ENCODE measurements at regions not wholly inside any gene's neighbourhood (a gene's known extent, or its start where the extent isn't known, plus 50 kb on each side); places are given as distances from the start of the nearest gene placed in this dataset.

DNA sequence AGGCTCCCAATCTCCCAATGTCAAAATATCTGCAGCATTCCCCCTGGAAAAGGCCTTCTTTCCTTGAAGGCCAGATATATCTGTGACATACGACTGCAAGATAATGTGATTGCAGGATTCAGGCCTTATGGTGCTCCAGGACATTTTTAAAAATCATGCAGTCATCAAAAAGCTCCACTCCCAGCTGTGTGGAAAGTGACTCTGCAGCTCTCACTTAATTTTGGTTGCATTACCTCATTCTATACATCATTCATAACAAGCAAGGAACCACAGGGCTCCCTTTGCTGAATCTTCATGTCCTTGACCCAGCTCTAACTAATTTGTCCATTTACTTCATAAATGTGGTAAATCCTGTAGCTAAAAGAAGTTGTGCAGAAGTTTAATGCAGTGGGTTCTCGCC, 386.2 kb upstream of the SLC30A5 start:
- H3K4me3 ChIP-seq: no peak overlapping the region
- no peaks in the 10 kb centered on the region for H3K9me3 ChIP-seq (ENCODE audit: low read depth)
- no peaks in the 10 kb centered on the region for H3K36me3 ChIP-seq
- H3K27me3 ChIP-seq: no peaks in the 10 kb centered on the region
- DNase-seq (ENCODE audit: low read depth in 1 of 2, low spot score in 1 of 2): no peak
- H3K27ac ChIP-seq: no peak overlapping the region
- TF ChIP-seq, protein P1, sequence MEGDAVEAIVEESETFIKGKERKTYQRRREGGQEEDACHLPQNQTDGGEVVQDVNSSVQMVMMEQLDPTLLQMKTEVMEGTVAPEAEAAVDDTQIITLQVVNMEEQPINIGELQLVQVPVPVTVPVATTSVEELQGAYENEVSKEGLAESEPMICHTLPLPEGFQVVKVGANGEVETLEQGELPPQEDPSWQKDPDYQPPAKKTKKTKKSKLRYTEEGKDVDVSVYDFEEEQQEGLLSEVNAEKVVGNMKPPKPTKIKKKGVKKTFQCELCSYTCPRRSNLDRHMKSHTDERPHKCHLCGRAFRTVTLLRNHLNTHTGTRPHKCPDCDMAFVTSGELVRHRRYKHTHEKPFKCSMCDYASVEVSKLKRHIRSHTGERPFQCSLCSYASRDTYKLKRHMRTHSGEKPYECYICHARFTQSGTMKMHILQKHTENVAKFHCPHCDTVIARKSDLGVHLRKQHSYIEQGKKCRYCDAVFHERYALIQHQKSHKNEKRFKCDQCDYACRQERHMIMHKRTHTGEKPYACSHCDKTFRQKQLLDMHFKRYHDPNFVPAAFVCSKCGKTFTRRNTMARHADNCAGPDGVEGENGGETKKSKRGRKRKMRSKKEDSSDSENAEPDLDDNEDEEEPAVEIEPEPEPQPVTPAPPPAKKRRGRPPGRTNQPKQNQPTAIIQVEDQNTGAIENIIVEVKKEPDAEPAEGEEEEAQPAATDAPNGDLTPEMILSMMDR (IDR thresholded peaks at IDR 0.05; ENCODE audit: low read depth, low read length): no peak
- peaks cover 48% of the 10 kb centered on the region for H3K4me1 ChIP-seq (ENCODE audit: low read depth)

DNA sequence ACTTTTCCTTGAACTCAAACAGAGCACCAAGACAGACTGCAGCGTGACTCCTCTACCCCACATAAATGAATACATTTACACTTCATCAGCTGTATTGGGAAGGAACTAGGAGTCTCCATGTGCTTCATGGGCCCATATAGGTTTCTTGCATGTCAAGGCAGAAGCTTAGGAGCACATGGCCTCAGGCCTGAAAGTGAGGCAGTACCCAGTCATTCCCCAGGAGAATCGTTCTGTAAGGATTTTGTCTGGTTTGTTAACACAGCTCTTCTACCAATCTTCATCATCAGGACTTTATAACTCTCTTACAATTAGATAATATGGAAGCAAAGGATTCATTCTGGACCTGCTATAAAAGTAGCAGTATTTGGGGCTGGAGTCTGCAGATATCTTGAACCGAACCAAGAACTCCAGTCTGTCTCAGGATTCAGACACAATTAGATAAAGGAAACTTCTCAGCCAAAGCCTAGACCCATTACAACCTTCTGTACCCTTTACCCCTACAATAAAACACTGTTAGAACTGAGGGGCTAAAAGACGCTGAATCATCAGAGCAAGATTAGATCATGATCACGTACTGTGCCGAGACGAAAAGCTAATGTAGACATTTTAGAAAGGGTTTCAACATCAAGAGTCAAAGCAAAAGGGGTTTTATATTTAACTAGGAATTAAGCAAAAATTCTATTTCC, 385.5 kb upstream of the SLC30A5 start:
- Histone ChIP-seq H3K36me3 (no peaks in the 10 kb centered on the region), H3K4me3 (no peak overlapping the region), H3K27ac (no peak overlapping the region), H3K4me1 (ENCODE audit: low read depth) (peaks cover 53% of the 10 kb centered on the region), H3K9me3 (ENCODE audit: low read depth) (no peaks in the 10 kb centered on the region), H3K27me3 (no peaks in the 10 kb centered on the region)
- TF ChIP-seq, protein P1 (IDR thresholded peaks at IDR 0.05; ENCODE audit: low read depth, low read length): no peak
- DNase-seq (ENCODE audit: low read depth in 1 of 2, low spot score in 1 of 2): no peak

DNA sequence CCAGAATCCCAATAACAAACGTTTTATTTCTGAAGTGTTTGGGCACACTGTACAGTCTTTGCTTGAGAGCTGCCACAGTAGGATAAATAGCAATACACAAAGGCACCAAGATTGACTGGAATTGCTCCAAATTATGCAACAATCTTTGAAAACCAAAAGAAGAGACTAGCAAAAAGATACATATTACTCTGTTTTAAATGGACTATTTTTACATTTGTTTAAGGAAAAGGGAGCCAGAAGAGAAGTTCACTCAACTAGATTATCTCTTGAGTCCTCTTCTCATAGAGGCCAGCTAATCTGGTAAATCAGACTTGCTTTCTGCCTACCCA, 385.0 kb upstream of the SLC30A5 start:
- peak in 1 of 2 donors; percentile 5 for DNase-seq (ENCODE audit: low read depth in 1 of 2, low spot score in 1 of 2)
- no peaks in the 10 kb centered on the region for H3K27me3 ChIP-seq
- peaks cover 58% of the 10 kb centered on the region for H3K4me1 ChIP-seq (ENCODE audit: low read depth)
- no peaks in the 10 kb centered on the region for H3K36me3 ChIP-seq
- no peaks in the 10 kb centered on the region for H3K9me3 ChIP-seq (ENCODE audit: low read depth)
- H3K4me3 ChIP-seq: no peak overlapping the region
- peak overlapping the region; percentile 91 for H3K27ac ChIP-seq
- TF ChIP-seq, protein P1 (IDR thresholded peaks at IDR 0.05; ENCODE audit: low read depth, low read length): no peak

DNA sequence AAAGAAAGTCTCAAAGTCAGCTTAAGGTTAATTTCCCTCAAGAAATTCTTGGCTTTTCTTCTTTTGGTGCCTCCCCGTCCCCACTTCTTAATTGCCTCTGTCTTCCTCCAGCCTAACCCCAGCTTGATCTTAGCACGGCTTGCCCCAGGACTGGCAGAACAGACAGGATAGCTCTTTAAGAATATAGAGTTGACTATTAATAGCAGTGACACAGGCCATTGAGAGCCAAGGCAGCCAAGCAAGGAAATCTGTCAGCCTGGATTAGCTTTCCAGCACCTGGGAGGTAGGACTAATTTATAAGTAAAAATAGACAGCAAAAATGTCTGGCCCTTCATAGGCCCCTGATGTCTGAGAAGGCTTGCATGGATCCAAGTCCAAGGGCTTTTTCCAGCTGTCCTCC, 384.6 kb upstream of the SLC30A5 start:
- H3K9me3 ChIP-seq (ENCODE audit: low read depth): no peaks in the 10 kb centered on the region
- H3K27ac ChIP-seq: peak overlapping the region; percentile 91
- DNase-seq (ENCODE audit: low read depth in 1 of 2, low spot score in 1 of 2): peak in 1 of 2 donors; percentile 78
- H3K4me1 ChIP-seq (ENCODE audit: low read depth): peaks cover 61% of the 10 kb centered on the region
- no peaks in the 10 kb centered on the region for H3K27me3 ChIP-seq
- H3K4me3 ChIP-seq: no peak overlapping the region
- no peaks in the 10 kb centered on the region for H3K36me3 ChIP-seq
- TF ChIP-seq, protein P1 (IDR thresholded peaks at IDR 0.05; ENCODE audit: low read depth, low read length): no peak

DNA sequence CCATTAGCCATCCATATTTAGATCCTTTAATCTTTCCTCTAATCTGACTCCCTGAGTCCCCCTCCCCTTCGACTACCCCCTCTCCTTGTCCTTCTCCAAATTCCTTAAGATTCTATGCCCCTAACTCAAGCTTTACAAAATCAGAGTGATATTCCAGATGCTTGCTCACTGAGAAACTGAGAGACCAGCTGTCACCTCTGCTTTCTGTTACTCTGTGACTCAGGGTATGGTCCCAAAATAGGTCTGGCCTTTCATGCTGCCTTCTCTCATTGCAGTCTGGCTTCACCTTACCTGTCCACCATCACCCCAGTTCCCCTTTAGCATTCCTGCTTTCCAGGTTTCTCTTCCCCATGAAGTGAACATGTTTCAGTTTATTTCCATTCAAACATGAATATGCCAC, 383.3 kb upstream of the SLC30A5 start:
- TF ChIP-seq, protein P1 (IDR thresholded peaks at IDR 0.05; ENCODE audit: low read depth, low read length): no peak
- Histone ChIP-seq H3K9me3 (ENCODE audit: low read depth) (no peaks in the 10 kb centered on the region), H3K4me1 (ENCODE audit: low read depth) (peaks cover 61% of the 10 kb centered on the region), H3K27me3 (no peaks in the 10 kb centered on the region), H3K36me3 (no peaks in the 10 kb centered on the region), H3K4me3 (no peak overlapping the region), H3K27ac (peak overlapping the region; percentile 91)
- DNase-seq (ENCODE audit: low read depth in 1 of 2, low spot score in 1 of 2): no peak

Data from cardiac muscle cell (in vitro differentiated cells and primary cell).